Suprapubic skin (tissue), 3 donors: ENCODE measurements at regions not wholly inside any gene's neighbourhood (a gene's known extent, or its start where the extent isn't known, plus 50 kb on each side); places are given as distances from the start of the nearest gene placed in this dataset.

Experiments used
- EP300 ChIP-seq: sonication (generic); formaldehyde crosslinking; IDR thresholded peaks from one replicate; pipeline ENCODE4 v1.6.1; 2017; ENCODE audit warnings: antibody characterized with exemption
- POLR2A ChIP-seq, 2 donors: fragments of 450-650 bp; IDR thresholded peaks; one replicate each; pipeline ENCODE4 v1.6.1; 2017; ENCODE audit warnings: antibody characterized with exemption in 2 of 2, mild to moderate bottlenecking in 2 of 2, moderate library complexity in 2 of 2
- TF ChIP-seq, protein P1 (sequence below), 2 donors: fragments of 200-600 bp in 1 of 2; fragments of 450-650 bp in 1 of 2; sonication (generic) in 1 of 2; IDR thresholded peaks; one replicate each; pipeline ENCODE4 v1.5.1; 2016 to 2019; ENCODE audit warnings: antibody characterized with exemption in 2 of 2, mild to moderate bottlenecking in 1 of 2, moderate library complexity in 1 of 2

DNA sequence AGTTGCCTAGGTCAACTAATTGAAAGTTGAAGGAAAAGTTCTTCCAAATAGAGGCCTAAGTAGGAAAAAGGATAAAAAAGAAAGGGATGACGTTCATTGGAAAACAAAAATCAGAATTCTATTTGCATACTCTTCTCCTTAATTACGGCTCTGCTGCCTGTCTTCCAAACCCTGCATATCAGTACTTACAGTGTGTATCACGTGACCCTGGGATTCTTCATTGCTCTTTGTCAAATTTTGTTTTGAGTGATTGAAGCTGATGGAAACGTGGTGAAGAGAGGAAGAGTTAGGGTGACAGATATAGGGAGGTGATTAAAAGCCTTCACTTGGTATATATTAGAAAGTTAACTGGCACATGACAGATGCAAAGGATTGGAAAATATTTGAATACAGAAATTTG, 97.9 kb downstream of the ZNF92 start:
- TF ChIP-seq, protein P1, sequence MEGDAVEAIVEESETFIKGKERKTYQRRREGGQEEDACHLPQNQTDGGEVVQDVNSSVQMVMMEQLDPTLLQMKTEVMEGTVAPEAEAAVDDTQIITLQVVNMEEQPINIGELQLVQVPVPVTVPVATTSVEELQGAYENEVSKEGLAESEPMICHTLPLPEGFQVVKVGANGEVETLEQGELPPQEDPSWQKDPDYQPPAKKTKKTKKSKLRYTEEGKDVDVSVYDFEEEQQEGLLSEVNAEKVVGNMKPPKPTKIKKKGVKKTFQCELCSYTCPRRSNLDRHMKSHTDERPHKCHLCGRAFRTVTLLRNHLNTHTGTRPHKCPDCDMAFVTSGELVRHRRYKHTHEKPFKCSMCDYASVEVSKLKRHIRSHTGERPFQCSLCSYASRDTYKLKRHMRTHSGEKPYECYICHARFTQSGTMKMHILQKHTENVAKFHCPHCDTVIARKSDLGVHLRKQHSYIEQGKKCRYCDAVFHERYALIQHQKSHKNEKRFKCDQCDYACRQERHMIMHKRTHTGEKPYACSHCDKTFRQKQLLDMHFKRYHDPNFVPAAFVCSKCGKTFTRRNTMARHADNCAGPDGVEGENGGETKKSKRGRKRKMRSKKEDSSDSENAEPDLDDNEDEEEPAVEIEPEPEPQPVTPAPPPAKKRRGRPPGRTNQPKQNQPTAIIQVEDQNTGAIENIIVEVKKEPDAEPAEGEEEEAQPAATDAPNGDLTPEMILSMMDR (IDR thresholded peaks at IDR 0.05): no peak
- TF ChIP-seq POLR2A (IDR thresholded peaks at IDR 0.05) (no peak), EP300 (no peak)
